ENCODE measurements at regions not wholly inside any gene's neighbourhood (a gene's known extent, or its start where the extent isn't known, plus 50 kb on each side); places are given as distances from the start of the nearest gene placed in this dataset.

DNA sequence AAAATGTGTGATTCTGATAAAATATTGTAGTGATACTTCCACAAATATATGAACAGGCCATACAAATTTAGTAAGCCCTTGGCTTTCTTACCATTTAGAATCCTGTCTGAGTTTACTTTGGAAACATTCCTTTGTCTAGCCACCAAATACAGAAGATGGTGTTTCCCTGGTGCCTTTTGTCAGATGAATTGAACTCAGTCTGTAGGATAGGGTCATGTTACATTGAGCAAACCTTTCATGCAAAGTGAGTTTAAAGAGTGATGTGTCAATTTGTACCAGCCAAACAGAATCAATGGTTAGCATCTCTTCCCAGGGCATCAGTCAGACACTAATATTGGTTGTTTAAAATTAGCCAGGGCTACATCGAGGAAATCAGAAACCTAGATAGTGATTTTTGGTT, 1443.4 kb downstream of the ARAP2 start:
- TF ChIP-seq, protein P1, sequence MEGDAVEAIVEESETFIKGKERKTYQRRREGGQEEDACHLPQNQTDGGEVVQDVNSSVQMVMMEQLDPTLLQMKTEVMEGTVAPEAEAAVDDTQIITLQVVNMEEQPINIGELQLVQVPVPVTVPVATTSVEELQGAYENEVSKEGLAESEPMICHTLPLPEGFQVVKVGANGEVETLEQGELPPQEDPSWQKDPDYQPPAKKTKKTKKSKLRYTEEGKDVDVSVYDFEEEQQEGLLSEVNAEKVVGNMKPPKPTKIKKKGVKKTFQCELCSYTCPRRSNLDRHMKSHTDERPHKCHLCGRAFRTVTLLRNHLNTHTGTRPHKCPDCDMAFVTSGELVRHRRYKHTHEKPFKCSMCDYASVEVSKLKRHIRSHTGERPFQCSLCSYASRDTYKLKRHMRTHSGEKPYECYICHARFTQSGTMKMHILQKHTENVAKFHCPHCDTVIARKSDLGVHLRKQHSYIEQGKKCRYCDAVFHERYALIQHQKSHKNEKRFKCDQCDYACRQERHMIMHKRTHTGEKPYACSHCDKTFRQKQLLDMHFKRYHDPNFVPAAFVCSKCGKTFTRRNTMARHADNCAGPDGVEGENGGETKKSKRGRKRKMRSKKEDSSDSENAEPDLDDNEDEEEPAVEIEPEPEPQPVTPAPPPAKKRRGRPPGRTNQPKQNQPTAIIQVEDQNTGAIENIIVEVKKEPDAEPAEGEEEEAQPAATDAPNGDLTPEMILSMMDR (IDR thresholded peaks at IDR 0.05; ENCODE audit: unreplicated experiment) = no peak
- intact Hi-C loops (cut with micrococcal nuclease; ENCODE audit: unreplicated experiment) = no loop called here
- no peaks in the 10 kb centered on the region for H3K27me3 Mint-ChIP-seq (ENCODE audit: unreplicated experiment)
- H3K4me3 Mint-ChIP-seq (ENCODE audit: low read depth, unreplicated experiment) = no peak overlapping the region
- DNase-seq = no peak
- no peaks in the 10 kb centered on the region for H3K9me3 Mint-ChIP-seq (ENCODE audit: low read depth, unreplicated experiment)
- no peaks in the 10 kb centered on the region for H3K4me1 Mint-ChIP-seq (ENCODE audit: low read depth, unreplicated experiment)
- no TSS peak for BruUV-seq (replicated peaks)
- H3K36me3 Mint-ChIP-seq (ENCODE audit: insufficient read depth, unreplicated experiment) = no peaks in the 10 kb centered on the region
- CTCF ChIA-PET = no interaction called here
- no peak overlapping the region for H3K27ac Mint-ChIP-seq (ENCODE audit: unreplicated experiment)

DNA sequence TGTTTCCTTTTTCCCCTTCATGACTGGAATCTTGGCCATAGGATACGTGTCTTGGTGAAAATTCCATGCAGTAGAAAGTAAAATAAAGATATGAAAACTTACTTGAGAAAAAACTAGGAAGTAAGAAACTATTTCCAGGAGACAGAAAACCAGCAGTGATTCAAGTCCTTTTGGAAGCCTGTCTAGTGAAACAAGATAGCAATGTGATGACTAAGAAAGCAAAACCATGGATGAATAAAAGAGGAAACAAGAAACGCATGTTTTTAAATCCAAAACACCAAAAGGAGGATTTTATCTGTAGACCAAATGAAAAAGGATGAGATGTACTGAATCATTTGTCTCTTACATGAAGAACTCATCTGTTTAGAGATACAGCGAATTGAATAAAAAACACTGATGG, 1430.0 kb downstream of the ARAP2 start:
- intact Hi-C loops (cut with micrococcal nuclease; ENCODE audit: unreplicated experiment) = no loop called here
- Mint-ChIP-seq H3K9me3 (ENCODE audit: low read depth, unreplicated experiment) (no peaks in the 10 kb centered on the region), H3K36me3 (ENCODE audit: insufficient read depth, unreplicated experiment) (no peaks in the 10 kb centered on the region), H3K4me3 (ENCODE audit: low read depth, unreplicated experiment) (no peak overlapping the region), H3K27ac (ENCODE audit: unreplicated experiment) (no peak overlapping the region), H3K27me3 (ENCODE audit: unreplicated experiment) (no peaks in the 10 kb centered on the region), H3K4me1 (ENCODE audit: low read depth, unreplicated experiment) (no peaks in the 10 kb centered on the region)
- TF ChIP-seq, protein P1 (IDR thresholded peaks at IDR 0.05; ENCODE audit: unreplicated experiment) = no peak
- BruUV-seq (replicated peaks) = no TSS peak
- CTCF ChIA-PET = no interaction called here
- no peak for DNase-seq

DNA sequence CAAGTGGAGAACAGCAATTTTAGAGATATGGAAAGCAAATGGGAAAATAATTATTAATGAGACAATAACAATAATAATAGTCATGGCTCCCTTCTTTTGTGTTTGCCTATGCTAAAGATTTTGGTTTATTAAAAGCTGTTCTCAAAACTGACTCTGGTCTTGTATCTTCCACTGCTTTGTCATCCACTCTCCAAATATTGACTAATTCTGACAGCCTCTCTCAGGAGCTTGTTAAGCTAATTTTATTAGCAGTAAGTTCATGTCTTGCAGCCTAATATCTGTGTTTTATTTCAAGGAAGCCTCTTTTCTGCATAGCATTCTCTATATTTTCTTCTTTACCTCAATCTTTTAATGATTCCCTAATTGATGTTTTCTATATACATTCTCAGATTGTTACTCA, 1419.8 kb downstream of the ARAP2 start:
- Mint-ChIP-seq H3K9me3 (ENCODE audit: low read depth, unreplicated experiment) (no peaks in the 10 kb centered on the region), H3K4me3 (ENCODE audit: low read depth, unreplicated experiment) (no peak overlapping the region), H3K27ac (ENCODE audit: unreplicated experiment) (no peak overlapping the region), H3K27me3 (ENCODE audit: unreplicated experiment) (no peaks in the 10 kb centered on the region), H3K36me3 (ENCODE audit: insufficient read depth, unreplicated experiment) (no peaks in the 10 kb centered on the region), H3K4me1 (ENCODE audit: low read depth, unreplicated experiment) (no peaks in the 10 kb centered on the region)
- BruUV-seq (replicated peaks) = no TSS peak
- CTCF ChIA-PET = no interaction called here
- DNase-seq = no peak
- intact Hi-C loops (cut with micrococcal nuclease; ENCODE audit: unreplicated experiment) = no loop called here
- TF ChIP-seq, protein P1 (IDR thresholded peaks at IDR 0.05; ENCODE audit: unreplicated experiment) = no peak

DNA sequence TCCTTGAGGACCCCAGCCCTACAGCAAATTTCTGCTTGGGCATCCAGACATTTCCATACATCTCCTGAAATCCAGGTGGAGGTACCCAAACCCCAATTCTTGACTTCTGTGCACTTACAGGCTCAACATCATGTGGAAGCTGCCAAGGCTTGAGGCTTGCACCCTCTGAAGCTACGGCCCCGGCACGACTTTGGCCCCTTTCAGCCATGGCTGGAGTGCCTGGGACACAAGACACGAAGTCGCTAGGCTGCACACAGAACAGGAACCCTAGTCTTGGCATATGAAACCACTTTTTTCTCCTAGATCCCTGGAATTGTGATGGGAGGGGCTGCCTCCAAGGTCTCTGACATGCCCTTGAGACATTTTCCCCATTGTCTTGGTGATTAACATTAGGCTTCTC, 1417.7 kb downstream of the ARAP2 start:
- no peak for DNase-seq
- H3K9me3 Mint-ChIP-seq (ENCODE audit: low read depth, unreplicated experiment) = no peaks in the 10 kb centered on the region
- no peak overlapping the region for H3K4me3 Mint-ChIP-seq (ENCODE audit: low read depth, unreplicated experiment)
- intact Hi-C loops (cut with micrococcal nuclease; ENCODE audit: unreplicated experiment) = no loop called here
- BruUV-seq (replicated peaks) = no TSS peak
- CTCF ChIA-PET = no interaction called here
- H3K27ac Mint-ChIP-seq (ENCODE audit: unreplicated experiment) = no peak overlapping the region
- no peaks in the 10 kb centered on the region for H3K4me1 Mint-ChIP-seq (ENCODE audit: low read depth, unreplicated experiment)
- TF ChIP-seq, protein P1 (IDR thresholded peaks at IDR 0.05; ENCODE audit: unreplicated experiment) = no peak
- H3K27me3 Mint-ChIP-seq (ENCODE audit: unreplicated experiment) = no peaks in the 10 kb centered on the region
- no peaks in the 10 kb centered on the region for H3K36me3 Mint-ChIP-seq (ENCODE audit: insufficient read depth, unreplicated experiment)

DNA sequence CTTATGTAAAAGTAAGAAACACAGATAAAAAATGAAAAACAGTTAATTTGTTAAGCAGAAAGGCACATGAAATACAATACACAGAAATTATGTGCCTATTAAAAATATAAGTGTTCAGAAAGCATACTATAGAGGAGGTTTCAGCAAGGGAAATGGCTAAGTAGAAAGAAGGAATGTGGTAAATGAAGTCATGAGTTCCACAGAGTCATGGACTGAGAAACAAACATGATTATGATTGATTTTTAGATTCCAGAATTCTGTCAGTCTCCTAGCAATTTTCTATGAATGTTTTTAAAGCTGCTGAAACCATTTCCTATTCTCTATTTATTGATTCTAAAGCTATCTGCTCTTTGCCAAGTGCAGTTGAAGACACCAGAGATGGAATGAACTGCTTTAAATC, 1398.4 kb downstream of the ARAP2 start:
- H3K4me1 Mint-ChIP-seq (ENCODE audit: low read depth, unreplicated experiment) = no peaks in the 10 kb centered on the region
- peaks cover 1% of the 10 kb centered on the region for H3K9me3 Mint-ChIP-seq (ENCODE audit: low read depth, unreplicated experiment)
- no TSS peak for BruUV-seq (replicated peaks)
- DNase-seq = no peak
- H3K36me3 Mint-ChIP-seq (ENCODE audit: insufficient read depth, unreplicated experiment) = no peaks in the 10 kb centered on the region
- CTCF ChIA-PET = no interaction called here
- H3K27me3 Mint-ChIP-seq (ENCODE audit: unreplicated experiment) = no peaks in the 10 kb centered on the region
- TF ChIP-seq, protein P1 (IDR thresholded peaks at IDR 0.05; ENCODE audit: unreplicated experiment) = no peak
- intact Hi-C loops (cut with micrococcal nuclease; ENCODE audit: unreplicated experiment) = no loop called here
- H3K27ac Mint-ChIP-seq (ENCODE audit: unreplicated experiment) = no peak overlapping the region
- H3K4me3 Mint-ChIP-seq (ENCODE audit: low read depth, unreplicated experiment) = no peak overlapping the region

Data from Calu3 (cell line).